ENCODE measurements at regions not wholly inside any gene's neighbourhood (a gene's known extent, or its start where the extent isn't known, plus 50 kb on each side); places are given as distances from the start of the nearest gene placed in this dataset.
A peak's percentile ranks its signal among the peaks of the same experiment; 100 is the strongest.

DNA sequence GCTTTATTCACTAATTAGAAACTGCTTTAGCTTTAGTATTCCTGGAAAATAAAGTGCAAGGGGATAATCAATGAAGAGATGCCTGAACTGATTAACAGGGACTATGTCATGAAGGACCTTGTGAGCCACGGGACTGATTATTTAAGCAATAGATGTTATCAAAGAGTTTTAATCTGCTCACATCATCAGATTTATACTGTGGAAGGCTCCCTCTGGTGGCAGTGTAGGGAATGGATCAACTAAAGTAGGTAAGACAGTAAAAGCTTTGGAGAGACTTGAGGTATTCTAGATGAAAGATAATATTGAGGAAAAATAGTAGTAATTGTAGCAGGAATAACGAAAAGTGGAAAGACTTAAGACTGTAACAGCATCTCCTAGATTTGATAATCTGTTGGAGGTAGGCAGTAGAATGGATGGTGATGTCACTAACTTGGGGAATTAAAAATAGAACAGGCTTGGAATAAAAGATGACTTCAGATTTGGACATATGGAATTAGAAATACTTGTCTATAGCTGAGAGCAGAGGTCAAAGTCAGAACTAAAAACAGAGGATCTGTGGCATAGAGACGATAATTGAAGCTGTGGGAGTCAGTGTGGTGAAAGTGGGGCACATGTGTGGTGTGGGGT is 80.3 kb upstream of the HTR1E start:
- H3K36me3 ChIP-seq = no peaks in the 10 kb centered on the region
- H3K9me3 ChIP-seq = no peaks in the 10 kb centered on the region
- DNase-seq (ENCODE audit: low spot score) (no peak), ATAC-seq (ENCODE audit: insufficient number of reproducible peaks, low FRiP score, low read depth) (no peak)
- H3K27me3 ChIP-seq (replicated peaks; ENCODE audit: insufficient read depth) = no peaks in the 10 kb centered on the region
- H3K4me3 ChIP-seq = no peak overlapping the region
- TF ChIP-seq, protein P1, sequence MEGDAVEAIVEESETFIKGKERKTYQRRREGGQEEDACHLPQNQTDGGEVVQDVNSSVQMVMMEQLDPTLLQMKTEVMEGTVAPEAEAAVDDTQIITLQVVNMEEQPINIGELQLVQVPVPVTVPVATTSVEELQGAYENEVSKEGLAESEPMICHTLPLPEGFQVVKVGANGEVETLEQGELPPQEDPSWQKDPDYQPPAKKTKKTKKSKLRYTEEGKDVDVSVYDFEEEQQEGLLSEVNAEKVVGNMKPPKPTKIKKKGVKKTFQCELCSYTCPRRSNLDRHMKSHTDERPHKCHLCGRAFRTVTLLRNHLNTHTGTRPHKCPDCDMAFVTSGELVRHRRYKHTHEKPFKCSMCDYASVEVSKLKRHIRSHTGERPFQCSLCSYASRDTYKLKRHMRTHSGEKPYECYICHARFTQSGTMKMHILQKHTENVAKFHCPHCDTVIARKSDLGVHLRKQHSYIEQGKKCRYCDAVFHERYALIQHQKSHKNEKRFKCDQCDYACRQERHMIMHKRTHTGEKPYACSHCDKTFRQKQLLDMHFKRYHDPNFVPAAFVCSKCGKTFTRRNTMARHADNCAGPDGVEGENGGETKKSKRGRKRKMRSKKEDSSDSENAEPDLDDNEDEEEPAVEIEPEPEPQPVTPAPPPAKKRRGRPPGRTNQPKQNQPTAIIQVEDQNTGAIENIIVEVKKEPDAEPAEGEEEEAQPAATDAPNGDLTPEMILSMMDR (IDR thresholded peaks at IDR 0.05) = peak; percentile 49
- H3K27ac ChIP-seq = no peak overlapping the region
- no peaks in the 10 kb centered on the region for H3K4me1 ChIP-seq (ENCODE audit: control insufficient read depth in 1 of 2, low read depth in 2 of 2)

DNA sequence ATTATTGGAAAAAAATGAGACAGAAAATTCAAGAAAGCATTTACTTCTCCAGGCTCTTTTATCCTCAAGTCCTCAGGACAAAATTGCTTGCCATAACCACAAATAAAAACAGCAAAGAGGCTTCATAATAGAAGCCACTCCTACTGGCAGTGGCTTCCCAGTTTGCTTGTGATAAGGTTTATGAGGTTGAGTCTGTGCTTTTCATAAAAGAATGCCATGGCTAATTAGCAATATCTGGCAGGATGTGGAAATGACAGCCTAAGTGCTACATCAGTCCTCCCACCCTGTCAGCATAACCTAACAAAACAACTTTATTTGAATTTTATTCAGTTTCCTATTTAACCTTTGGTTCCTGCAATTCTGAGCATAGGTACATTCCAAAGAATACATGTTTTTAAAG is 80.9 kb upstream of the HTR1E start:
- no peak for DNase-seq (ENCODE audit: low spot score)
- ATAC-seq (ENCODE audit: insufficient number of reproducible peaks, low FRiP score, low read depth) = no peak
- Histone ChIP-seq H3K27ac (no peak overlapping the region), H3K27me3 (replicated peaks; ENCODE audit: insufficient read depth) (no peaks in the 10 kb centered on the region), H3K4me1 (ENCODE audit: control insufficient read depth in 1 of 2, low read depth in 2 of 2) (no peaks in the 10 kb centered on the region), H3K4me3 (no peak overlapping the region), H3K36me3 (no peaks in the 10 kb centered on the region), H3K9me3 (no peaks in the 10 kb centered on the region)
- TF ChIP-seq, protein P1 (IDR thresholded peaks at IDR 0.05) = no peak

DNA sequence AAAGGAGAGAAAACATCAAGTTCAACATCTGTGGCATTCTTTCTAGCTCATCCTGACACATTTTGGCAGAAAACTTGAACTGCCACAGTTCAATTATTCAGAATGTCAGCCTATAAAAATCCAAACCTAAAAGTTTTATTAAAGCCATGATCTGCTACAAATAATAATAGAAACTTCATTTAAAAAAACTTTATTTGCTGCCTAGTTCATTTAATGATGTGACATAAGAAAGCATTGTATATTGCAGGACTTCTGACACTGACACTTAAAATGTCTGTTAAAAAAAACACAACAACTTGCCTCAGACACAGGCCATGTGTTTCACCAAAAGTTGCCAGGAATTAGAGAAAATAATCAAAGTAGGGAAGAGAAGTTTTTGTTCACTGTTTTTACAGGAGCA is 88.3 kb upstream of the HTR1E start:
- TF ChIP-seq, protein P1 (IDR thresholded peaks at IDR 0.05) = no peak
- no peak overlapping the region for H3K27ac ChIP-seq
- no peak for ATAC-seq (ENCODE audit: insufficient number of reproducible peaks, low FRiP score, low read depth)

DNA sequence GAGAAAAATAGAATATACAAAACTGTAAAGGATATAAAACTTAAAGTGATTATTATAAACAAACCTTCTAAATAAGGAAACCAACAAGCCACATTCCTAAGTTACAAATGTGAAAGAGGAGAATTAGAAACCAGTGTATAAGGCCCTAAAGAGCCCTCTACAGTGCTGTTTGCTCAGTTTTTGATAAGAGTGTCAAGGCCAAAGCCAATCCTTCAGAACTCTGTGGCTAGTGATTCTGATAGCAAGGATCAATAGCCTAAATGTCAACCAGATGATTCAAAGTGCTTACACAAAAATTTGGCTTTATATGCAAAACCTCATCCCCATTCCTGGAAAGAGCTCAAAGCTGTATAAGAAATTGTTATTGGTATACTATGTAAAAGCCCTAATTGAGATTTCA is 104.6 kb upstream of the HTR1E start:
- ATAC-seq (ENCODE audit: insufficient number of reproducible peaks, low FRiP score, low read depth) (no peak), DNase-seq (ENCODE audit: low spot score) (no peak)
- Histone ChIP-seq H3K4me3 (no peak overlapping the region), H3K4me1 (ENCODE audit: control insufficient read depth in 1 of 2, low read depth in 2 of 2) (no peaks in the 10 kb centered on the region), H3K27me3 (replicated peaks; ENCODE audit: insufficient read depth) (no peaks in the 10 kb centered on the region), H3K9me3 (no peaks in the 10 kb centered on the region), H3K27ac (no peak overlapping the region), H3K36me3 (no peaks in the 10 kb centered on the region)
- TF ChIP-seq, protein P1 (IDR thresholded peaks at IDR 0.05) = no peak

More for the DNA sequence above, 88.3 kb upstream of the HTR1E start:
- H3K4me3 ChIP-seq = no peak overlapping the region
- H3K4me1 ChIP-seq (ENCODE audit: control insufficient read depth in 1 of 2, low read depth in 2 of 2) = no peaks in the 10 kb centered on the region
- H3K27me3 ChIP-seq (replicated peaks; ENCODE audit: insufficient read depth) = no peaks in the 10 kb centered on the region
- H3K9me3 ChIP-seq = no peaks in the 10 kb centered on the region
- no peaks in the 10 kb centered on the region for H3K36me3 ChIP-seq
- no peak for DNase-seq (ENCODE audit: low spot score)

DNA sequence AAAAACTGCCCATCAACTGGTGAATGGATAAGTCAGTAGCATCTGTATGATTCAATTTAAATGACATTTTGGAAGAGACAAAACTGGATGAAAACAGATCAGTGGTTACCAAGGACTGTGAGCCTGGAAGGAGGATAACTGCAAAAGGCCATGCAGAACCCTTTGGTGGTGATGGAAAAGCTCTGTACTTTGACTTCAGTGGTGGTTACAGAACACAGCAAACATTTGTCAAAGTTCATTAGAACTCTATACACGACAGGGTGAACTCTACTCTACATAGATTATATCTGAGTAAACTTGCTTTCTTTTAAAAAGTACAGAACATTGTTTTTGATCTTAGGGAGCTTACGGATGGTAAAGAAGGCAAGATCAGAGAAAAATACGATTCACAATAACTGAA is 111.9 kb upstream of the HTR1E start:
- ATAC-seq (ENCODE audit: insufficient number of reproducible peaks, low FRiP score, low read depth) (no peak), DNase-seq (ENCODE audit: low spot score) (no peak)
- Histone ChIP-seq H3K27me3 (replicated peaks; ENCODE audit: insufficient read depth) (no peaks in the 10 kb centered on the region), H3K4me1 (ENCODE audit: control insufficient read depth in 1 of 2, low read depth in 2 of 2) (no peaks in the 10 kb centered on the region), H3K36me3 (no peaks in the 10 kb centered on the region), H3K27ac (no peak overlapping the region), H3K4me3 (no peak overlapping the region), H3K9me3 (no peaks in the 10 kb centered on the region)
- TF ChIP-seq, protein P1 (IDR thresholded peaks at IDR 0.05) = no peak

Data from thoracic aorta (tissue), 2 donors.